Mononuclear cell (primary cell): ENCODE measurements at regions not wholly inside any gene's neighbourhood (a gene's known extent, or its start where the extent isn't known, plus 50 kb on each side); places are given as distances from the start of the nearest gene placed in this dataset.
"Not testable (repeated sequence)": the region's sequence is repeated elsewhere in the genome, so short reads cannot be mapped to it uniquely, and the experiment has no call there.

ENCODE experiments used
- H3K27me3 ChIP-seq: 2 replicates; pipeline ENCODE4 v1.6.0; 2011; ENCODE audit warnings: low read length, control low read depth; ENCODE audit not compliant: insufficient read depth
- H3K4me1 ChIP-seq: 2 replicates; pipeline ENCODE4 v1.5.1; 2011; ENCODE audit warnings: mild to moderate bottlenecking, low read length, control low read depth; ENCODE audit not compliant: insufficient read depth
- H3K4me3 ChIP-seq: 2 replicates; pipeline ENCODE4 v1.5.1; 2011; ENCODE audit warnings: mild to moderate bottlenecking, low read length, moderate library complexity
- H3K9me3 ChIP-seq: 2 replicates; pipeline ENCODE4 v1.5.1; 2011; ENCODE audit warnings: low read depth, mild to moderate bottlenecking, control low read depth, low read length

DNA sequence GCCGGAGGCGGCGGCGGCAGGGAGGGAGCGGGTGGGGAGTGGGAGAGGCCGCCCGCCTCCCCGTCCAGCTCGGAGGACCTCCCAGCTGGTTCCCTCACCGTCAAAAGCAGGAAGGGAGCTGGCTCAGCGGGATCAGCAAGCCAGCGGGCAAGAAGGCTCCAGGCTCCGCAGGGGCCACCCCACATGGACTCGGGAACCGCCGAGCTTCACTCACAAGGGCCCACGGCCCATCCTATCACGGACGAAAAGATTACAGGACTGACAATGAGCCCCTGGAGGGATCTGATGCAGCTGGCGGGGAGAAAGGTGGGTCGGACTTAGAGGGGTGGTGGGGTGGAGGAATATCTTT is 86.3 kb downstream of the FAM72B start:
- not testable (repeated sequence) for H3K4me3 ChIP-seq, H3K4me1 ChIP-seq, H3K9me3 ChIP-seq, H3K27me3 ChIP-seq

DNA sequence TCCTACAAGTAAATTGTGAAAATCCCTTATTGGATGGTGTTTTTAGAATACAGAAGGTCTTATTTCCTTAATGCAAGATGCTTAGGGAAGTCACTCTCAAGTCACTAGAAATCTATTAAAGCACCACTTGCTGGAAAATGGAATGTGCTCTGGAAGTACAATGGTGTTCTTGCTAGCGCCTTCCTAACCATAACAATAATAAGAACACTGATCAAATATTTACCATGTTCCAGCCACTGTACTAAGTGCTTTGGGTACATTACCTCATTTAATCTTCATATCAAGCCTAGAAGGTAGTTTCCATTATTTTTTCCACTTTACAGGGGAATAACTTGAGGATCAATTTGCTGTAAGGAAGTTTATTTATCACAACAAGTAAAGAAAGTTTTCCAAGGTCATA is 75.1 kb downstream of the FAM72B start:
- H3K4me3 ChIP-seq, H3K4me1 ChIP-seq, H3K9me3 ChIP-seq, H3K27me3 ChIP-seq: not testable (repeated sequence)

DNA sequence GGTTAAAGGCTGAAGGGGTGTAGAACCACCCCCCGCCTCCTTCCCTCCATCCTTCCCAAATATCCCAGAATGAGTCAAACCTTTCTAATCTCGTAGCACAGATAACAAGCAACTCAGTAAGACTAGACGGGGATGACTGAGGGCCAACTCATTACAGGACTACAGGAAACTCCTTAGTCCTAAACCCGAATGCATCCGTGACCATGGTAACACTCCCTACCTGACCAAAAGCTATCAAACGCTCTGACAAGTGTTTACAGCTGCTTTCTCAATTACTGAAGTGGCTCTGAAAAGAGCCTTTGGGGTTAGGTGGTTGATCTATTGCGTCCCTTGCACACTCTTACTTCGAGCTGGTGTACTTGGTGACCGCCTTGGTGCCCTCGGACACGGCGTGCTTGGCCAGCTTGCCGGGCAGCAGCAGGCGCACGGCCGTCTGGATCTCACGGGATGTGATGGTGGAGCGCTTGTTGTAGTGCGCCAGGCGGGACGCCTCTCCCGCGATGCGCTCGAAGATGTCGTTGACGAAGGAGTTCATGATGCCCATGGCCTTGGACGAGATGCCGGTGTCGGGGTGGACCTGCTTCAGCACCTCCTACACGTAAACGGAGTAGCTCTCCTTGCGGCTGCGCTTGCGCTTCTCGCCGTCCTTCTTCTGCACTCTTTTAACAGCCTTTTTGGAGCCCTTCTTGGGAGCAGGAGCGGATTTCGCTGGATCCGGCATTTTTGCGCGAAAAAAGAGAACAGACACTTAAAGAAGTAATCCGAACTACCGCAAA is 67.4 kb downstream of the FAM72B start:
- H3K4me3 ChIP-seq, H3K9me3 ChIP-seq, H3K27me3 ChIP-seq, H3K4me1 ChIP-seq: not testable (repeated sequence)

DNA sequence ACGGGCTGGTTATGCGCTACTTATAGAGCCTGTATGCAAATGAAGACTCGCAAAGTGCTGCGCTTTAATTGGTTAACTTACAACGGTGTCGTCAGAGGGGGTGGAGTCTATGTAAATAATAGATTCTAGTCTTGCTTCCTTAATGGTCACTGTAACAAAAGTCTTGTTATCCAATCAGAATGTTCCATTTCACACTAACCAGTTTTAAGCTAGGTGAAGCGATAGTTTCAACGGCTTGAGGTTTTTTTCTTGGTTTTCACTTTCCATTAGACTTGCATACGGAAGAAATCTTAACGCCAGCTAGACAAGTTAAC is 66.9 kb downstream of the FAM72B start:
- H3K4me3 ChIP-seq, H3K9me3 ChIP-seq, H3K4me1 ChIP-seq, H3K27me3 ChIP-seq: not testable (repeated sequence)

DNA sequence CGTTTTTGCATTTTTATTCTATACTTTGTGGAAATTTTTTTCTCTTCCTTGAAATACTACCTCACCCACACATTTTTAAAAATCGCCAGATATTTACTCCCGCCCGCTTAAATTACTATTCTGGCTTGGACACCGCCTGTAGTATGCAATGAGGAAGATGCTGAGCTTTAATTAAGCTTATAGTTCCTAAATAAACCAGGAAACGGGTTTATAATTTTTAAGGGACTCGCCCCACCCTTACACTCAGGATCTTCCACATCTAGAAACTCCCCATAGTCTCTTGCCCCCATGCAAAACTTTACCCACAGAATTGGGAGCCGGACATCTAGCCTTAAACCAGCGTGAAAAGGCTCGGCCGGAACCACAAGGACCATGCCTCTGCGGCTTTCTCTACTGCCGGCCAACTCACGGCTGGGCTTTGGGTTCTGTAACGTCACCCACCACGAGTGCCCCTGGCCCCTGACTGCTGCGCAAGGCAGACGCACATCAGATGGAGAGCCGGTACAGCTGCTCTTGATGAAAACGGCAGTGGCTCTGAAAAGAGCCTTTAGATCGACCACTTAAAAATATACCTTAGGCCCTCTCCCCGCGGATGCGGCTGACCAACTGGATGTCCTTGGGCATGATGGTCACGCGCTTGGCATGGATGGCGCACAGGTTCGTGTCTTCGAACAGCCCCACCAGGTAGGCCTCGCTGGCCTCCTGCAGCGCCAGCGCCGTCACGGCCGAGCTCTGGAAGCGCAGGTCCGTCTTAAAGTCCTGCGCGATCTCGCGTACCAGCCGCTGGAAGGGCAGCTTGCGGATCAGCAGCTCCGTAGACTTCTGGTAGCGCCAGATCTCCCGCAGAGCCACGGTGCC is 66.3 kb downstream of the FAM72B start:
- H3K4me3 ChIP-seq, H3K4me1 ChIP-seq, H3K27me3 ChIP-seq, H3K9me3 ChIP-seq: not testable (repeated sequence)
